HG02759 (cell line): ENCODE measurements at regions not wholly inside any gene's neighbourhood (a gene's known extent, or its start where the extent isn't known, plus 50 kb on each side); places are given as distances from the start of the nearest gene placed in this dataset.
A peak's percentile ranks its signal among the peaks of the same experiment; 100 is the strongest.
"Not testable (repeated sequence)": the region's sequence is repeated elsewhere in the genome, so short reads cannot be mapped to it uniquely, and the experiment has no call there.

ENCODE experiments used
- ATAC-seq: cut with Tn5 transposase; IDR thresholded peaks from one replicate; pipeline ENCODE4 v1.9.1; 2021; ENCODE audit warnings: mild to moderate bottlenecking, moderate library complexity; ENCODE audit not compliant: unreplicated experiment

DNA sequence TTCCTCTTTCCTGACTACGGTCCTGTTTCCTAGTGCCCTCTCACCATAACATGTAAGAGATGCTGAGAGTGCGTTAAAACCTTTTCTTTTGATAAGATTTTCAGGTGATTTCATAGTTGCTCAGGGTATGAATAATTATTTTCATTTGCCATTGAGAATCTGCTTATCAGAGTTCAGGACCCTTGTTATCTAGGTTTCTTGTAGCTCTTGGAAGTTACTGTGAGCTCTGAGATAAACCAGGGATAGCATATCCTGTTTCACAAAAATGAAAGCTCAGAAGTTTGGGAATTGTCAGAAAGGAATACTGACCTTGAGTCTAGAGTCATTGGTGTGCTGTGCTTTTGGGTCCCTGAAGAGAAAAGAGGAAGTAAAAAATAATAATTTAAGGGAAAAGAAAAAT is 76.8 kb upstream of the PRKG1 start:
- ATAC-seq, result no peak

DNA sequence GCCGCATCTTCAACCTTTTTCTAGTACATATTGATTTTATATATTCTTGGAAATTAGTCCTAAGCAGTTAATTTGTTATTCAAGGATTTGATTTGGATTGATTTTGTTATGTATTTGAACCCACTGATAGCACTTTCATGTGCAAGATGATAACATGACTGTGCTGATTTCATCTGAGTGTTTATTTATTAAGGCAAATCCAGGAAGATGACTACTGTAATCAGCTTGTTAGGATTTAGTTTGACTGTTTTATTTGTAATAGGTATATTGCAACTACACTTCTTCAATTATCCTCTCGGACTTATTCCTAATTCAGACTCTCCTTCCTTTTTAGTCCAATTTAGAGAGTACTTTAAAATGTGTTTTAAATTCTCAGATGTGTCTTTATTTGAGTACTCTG is 75.1 kb upstream of the PRKG1 start:
- no peak for ATAC-seq

DNA sequence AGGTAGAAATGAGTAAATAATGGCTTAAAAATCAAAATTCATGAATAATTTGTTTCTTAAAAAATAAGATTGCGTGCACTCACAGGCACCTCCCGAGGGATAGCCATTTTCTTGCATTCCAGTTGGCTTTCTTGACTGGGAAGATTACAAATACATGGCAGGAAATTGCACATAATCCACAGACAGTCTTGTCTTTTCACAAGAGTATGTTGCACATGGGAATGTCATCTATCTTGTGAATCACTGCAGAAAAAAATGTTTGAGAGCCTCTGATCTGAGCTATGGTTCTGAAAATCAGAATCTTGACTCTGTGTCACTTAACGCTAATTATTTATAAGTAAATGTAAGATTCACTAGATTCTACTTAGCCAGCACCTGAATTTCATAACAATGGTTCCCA is 74.1 kb upstream of the PRKG1 start:
- ATAC-seq, result no peak

DNA sequence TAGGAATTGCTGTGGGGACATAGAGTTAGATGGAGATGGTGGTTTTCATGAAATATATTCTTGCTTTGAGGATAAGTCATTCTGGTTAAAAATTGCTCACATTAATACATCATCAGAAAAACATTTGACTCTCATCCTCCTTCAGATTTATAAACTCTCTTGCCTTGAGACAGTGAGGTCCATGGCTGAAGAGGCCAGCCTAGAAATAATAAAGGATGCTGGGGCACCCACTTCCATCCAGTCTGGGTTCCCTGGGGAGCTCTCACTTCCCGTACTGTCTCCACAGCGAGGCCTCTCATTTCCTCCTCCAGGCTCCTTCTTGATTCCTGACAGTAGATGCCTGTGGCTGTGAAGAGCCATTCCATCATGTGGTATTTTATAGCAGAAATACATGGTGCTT is 73.3 kb upstream of the PRKG1 start:
- no peak for ATAC-seq

DNA sequence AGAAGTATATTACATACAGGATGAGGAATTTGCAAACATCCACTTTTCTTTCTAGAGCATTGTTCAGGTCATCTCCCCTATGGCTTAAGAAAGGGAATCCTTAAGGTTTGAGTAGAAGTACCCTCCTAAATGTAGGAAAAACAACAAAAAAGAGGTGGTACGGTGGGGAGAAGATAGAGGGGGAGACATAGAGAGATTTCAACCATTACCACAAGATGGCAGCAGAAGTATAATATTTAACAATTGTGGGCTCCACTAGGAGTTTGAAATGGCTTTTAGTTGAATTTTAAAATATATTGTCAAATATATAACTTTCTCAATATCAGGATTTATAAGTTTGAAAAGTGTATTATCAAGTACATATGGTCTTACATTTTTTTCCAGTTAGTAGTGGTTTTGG is 72.7 kb upstream of the PRKG1 start:
- ATAC-seq, result no peak

DNA sequence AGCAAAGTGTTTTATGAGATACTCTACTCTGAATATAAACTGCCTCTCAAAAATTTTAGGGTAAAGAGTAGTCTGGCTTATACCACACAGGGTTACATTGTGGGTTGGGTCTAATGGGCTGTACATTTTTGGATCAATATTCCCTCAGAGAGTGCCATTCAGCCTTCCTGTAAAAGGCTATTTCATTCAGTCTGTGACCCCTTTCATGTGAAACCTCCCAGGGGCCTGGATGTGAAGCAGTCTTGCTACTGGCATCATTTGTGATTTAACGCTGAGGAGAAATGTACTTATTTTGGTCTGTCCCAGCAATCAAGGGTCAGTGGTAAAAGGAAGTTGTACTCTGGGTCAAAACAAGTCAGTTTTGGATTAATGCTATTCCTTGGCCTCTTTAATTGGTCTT is 71.8 kb upstream of the PRKG1 start:
- ATAC-seq, result no peak

DNA sequence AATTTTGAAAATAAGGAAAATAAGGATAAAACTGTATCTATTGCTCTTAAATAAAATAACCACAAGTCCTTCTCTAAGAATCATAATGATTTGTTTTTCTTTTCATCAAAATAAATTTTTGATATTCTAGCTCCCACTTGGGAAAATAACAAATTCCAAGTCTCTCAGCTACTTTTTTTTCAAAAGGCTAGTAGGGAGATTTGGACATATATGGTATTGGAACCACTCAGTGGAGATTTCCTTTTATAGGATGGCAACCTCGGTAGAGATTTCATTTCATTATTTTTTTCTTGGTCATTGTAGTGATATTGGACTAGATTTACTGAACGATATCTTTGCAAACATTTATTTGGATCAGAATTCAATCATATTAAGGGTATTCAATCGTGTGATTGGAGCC is 69.5 kb upstream of the PRKG1 start:
- ATAC-seq, result no peak

DNA sequence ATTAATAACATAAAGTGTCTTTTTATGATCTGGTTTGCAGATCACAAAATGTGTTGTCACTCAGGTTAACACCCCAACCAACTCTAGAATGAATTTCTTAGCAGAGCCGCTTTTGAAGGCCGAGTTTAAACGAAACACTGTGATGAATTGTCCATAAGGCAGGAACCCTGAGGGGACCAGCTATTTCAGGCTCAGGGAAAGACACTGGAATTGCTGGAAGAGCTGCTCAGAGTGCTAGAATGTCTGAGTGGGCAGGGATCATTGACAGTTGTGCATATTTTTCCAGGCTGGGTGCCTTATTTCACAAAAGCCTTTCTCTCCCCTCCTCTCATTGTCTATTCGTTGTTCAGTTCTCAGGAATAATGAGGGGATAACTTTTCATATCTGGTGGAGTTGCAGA is 68.7 kb upstream of the PRKG1 start:
- no peak for ATAC-seq

DNA sequence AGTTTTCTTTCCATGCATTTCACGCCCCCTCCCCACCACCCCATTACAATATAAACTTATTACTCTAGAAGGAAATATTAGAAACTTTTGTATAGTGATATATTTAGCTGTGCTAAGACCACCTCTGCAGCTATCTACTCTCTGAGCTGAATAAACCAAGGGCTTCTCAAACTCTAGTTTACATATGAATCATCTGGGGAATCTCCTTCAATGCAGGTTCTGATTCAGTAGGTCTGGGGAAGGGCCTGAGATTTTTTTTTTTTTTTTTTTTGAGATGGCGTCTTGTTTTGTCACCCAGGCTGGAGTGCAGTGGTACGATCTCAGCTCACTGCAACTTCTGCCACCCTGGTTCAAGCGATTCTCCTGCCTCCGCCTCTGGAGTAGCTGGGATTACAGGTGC is 67.6 kb upstream of the PRKG1 start:
- no peak for ATAC-seq

DNA sequence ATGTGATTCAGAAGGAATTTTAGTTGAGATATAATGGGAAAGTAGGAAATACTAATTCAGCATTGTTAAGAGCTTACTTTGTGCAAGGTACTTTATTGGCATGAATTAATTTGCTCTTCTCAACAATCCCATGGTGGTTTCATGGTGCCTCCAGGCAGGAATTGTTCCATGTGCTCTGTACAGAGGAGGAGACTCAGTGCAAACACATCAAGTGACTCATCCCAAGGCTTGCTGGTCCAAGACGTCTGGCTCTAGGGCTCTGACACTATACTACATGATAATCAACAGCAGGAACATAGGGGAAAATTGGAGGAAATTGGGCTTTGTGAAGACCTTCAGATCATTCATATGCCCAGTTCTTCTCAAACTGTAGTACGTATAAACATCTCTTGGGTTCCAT is 66.5 kb upstream of the PRKG1 start:
- no peak for ATAC-seq

DNA sequence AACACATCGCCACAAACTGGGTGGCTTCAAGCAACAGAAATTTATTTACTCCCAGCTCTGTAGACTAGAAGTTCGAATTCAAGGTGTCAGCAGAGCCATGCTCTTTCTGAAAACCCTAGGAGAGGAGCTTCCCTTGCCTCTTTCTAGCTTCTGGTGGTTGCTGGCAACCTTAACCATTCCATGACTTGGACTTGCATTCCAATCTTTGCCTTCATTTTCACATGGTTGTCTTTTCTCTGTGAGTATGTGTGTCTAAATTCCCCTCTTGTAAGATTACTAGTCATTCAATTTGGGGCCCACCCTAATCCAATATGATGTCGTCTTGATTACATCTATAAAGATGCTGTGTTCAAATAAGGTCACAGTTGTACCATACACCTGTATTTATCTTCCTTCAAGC is 65.9 kb upstream of the PRKG1 start:
- ATAC-seq, result no peak

DNA sequence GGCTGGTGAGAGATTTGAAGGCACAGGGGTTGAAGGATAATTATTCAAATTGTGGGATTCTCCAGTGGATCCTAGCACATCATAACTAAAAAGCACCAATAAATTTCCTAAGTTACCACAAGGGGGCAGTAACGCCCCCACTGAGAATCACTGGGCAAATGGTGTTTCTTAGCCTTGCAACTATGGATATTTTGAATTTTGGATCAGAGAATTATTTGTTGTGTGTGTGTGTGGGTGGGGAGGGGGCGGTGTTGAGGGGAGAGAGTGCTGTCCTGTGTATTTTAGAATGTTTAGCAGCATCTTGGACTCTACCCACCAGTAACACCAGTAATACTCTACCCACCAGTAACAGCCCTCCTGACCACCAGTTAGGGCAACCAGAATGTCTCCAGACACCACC is 63.3 kb upstream of the PRKG1 start:
- peak; percentile 80 for ATAC-seq

DNA sequence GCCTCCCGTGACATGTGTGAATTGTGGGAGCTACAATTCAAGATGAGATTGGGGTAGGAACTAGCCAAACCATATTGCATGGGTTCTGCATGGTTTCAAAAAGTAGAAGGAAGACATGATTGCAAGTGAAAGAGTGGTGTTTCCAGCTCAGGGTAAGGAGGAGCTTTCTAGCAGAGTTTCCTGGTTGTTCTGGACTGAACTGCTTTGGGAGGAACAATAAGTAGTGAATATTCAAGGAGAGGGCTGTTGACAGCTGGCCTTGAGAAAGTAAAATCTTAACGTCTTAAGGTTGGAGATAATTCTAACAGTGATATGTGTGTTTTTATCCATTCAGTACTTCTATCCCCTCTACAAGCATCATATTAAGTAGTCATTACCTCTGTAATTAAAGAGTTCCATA is 62.2 kb upstream of the PRKG1 start:
- no peak for ATAC-seq

DNA sequence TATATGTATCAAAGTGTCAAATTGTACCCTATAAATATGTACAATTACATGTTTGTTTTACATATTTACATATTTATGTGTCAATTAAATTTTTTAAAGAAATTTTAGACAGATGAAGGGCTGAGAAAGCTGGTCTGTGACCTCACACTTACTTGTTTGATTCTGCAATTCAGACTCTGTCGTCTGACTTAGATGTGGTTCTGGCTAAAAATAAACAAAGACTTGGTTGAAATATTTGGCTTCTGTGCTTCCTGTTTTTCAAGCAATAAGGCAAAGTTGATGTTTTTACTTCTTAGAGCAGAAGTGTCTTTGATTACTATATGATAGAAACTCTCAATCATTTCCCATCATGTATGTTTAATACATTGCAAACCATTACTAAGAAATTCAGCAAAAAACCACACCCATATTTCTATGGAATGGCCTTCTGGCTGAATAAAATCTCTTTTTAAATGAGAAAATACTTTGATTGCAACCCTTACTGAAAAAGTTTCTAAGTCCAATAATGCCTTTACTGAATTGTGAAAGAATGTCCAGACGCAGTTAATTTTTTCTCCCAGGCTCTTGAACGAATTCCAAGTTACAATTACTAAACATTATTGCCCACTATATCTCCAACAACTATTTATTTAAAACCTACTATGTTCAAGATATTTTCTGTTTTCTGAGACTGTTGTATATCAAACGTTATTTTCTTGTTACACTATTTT is 59.5 kb upstream of the PRKG1 start:
- no peak for ATAC-seq

DNA sequence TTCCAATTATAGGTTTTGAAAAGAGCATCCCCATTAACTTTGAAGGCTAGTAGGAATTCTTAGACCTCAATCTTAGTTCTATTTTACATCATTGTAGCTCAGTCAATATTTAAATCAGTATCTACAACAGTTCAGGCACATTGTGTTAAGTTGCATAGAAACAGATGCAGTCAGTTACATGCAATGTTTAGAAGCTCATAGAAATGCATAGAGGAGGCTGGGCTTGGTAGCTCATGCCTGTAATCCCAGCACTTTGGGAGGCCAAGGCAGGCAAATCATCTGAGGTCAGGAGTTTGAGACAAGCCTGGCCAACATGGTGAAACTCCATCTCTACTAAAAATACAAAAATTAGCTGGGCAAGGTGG is 58.9 kb upstream of the PRKG1 start:
- ATAC-seq, result not testable (repeated sequence)

DNA sequence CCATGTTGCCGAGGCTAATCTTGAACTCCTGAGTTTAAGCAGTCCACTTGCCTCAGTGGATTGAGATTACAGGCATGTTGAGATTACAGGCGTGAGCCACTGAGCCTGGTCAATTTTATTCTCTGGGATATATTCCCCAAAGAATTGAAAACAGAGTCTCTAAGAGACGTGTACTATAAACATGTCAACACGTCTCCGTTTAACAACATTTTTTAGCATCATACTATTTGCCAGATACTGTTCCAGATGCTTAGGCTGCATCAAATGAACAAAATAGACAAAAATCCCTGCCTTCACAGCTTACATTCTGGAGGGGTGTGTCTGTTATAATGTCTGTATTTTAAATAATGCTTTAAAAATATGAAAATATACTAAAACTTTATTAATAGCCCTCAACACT is 54.1 kb upstream of the PRKG1 start:
- no peak for ATAC-seq

DNA sequence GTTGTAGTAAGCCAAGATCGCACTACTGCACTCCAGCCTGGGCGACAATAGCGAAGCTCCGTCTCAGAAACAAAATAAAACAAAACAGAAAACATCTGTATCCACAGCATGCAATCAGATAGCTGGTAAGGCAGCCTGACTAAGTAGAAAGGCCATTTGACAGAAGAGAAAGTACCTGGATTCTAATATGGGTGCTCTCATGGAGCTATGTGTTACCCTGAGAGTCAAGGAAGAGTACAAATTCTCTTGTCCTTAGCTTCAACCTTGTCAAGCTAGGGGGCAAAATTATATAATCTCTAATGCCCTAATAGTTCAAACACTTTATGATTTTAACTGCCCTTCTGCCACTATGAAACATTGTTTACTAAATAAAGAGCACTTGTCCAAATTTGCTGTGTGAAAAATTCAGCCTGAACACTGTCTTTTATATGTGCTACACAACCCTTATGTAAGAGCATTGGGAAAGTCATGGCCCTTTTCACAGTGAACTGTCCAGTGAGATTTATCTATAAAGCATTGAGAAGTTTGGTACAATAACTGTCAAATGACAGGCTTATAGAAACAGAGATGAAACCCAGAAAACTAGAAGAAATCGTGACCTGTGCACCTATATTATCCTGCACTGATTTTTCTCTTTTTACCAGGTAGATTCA is 51.2 kb upstream of the PRKG1 start:
- ATAC-seq, result no peak

DNA sequence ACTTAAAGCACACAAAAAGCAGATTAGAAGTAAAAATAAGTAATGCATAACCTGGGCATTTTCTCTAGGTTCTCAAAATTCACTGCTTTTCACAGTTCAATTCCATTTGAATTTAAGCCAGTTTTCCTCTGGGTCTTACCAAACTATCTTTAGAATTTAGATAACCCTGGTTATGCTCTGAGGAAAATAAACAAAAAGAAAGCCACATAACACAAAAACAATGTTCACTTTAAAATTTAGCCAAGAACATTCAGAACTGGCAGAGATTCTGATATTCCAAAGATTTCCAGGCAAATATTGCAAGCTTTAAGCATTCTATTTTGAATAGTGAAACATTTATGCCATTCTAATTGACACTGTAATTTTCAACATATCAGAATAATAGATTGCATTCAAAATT is 50.7 kb upstream of the PRKG1 start:
- ATAC-seq, result no peak
